ENCODE measurements at regions not wholly inside any gene's neighbourhood (a gene's known extent, or its start where the extent isn't known, plus 50 kb on each side); places are given as distances from the start of the nearest gene placed in this dataset.
"Not testable (repeated sequence)": the region's sequence is repeated elsewhere in the genome, so short reads cannot be mapped to it uniquely, and the experiment has no call there.

DNA sequence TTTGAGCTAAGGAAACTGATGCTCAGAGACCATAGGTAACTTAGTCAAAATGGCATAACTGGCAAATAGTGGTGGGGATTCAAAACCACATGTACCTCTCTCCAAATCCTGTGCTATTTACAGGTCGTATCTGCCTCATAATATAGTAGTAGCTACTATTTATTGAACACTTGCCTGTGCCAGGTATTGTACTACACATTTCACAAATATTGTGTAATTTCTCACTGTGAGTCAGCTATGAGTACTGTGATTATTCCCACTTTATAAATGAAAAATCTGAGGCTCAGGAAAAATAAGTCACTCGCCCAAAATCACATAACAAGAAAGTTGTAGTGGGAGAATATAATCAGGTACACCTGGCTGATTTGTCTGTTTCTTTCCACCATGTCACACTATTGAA lies 199.8 kb upstream of the FAT3 start:
- DNase-seq: no peak

DNA sequence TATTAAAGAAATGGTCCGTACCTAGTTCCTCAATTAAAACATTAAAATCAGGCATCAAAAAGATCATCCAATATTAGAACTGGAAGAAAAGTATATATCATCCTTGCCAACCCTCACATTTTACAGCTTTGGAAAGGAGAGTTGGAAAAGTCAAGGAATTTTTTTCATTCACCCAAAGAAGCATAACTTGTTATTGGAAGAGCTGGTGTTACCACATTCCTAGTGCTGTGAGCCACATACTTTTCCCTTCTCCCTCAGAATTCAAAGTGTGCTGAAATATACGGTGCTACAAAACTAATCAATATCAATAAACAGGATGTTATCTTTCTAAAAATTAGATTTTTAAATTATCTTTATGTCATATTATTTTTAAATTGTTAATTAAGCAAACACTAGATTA lies 202.1 kb upstream of the FAT3 start:
- no peak for DNase-seq

GRCh38 chr11:92018332-92018731 lies 206.3 kb upstream of the FAT3 start:
- DNase-seq: no peak

- no peak for DNase-seq
Observed at GRCh38 chr11:92008249-92008648, 216.4 kb upstream of the FAT3 start.

- DNase-seq: peak; percentile 81
Observed at GRCh38 chr11:92002568-92002967, 222.1 kb upstream of the FAT3 start.

DNA sequence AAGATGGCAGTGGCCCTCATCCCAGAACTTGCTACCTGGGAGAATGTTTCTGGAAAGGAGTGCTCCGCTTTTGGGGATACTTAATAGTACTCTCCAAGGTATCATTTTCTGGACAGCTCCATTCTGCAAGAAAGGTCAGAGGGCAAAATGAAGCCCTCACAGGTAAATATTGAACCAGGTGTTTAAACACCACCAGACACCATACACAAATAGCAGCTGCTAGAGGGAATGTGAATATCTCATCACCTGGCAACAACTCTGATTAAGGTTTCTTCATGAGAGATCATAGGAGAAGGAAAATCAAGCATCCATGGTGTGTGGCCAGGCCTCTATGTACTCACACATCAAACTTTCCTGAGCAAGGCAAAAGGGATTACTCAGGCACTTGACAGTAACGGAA lies 226.1 kb upstream of the FAT3 start:
- DNase-seq: no peak

DNA sequence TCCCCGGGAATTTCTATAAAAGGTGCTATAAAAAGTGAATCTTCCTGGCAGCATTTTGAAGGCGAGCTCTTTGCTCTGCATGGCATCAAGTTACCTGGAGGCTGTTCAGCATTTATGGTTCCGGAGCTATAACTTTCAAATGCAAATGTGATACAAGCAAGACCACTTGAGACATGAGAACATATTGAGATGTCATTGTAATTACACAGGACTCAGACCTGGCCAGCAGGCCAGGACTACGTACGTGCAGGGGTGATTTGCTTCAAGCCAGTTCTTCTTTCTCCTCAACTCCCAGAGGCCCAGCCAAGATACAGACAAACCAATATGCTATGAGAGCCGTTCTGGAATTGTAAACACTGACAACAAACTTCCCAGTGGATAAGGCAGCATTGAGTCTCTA lies 227.4 kb upstream of the FAT3 start:
- no peak for DNase-seq

- no peak for DNase-seq
Observed at GRCh38 chr11:91996526-91996925, 228.1 kb upstream of the FAT3 start.

DNA sequence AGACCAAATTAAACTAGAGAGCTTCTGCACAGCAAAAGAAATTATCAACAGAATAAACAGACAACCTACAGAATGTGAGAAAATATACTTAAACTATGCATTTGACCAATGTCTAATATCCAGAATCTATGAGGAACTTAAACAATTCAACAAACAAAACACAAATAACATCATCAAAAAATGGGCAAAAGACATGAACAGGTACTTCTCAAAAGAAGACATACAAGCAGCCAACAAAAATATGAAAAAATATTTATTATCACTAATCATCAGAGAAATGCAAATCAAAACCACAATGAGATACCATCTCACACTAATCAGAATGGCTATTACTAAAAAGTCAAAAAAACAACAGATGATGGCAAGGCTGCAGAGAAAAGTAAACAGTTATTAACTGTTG lies 236.2 kb upstream of the FAT3 start:
- DNase-seq: not testable (repeated sequence)

DNA sequence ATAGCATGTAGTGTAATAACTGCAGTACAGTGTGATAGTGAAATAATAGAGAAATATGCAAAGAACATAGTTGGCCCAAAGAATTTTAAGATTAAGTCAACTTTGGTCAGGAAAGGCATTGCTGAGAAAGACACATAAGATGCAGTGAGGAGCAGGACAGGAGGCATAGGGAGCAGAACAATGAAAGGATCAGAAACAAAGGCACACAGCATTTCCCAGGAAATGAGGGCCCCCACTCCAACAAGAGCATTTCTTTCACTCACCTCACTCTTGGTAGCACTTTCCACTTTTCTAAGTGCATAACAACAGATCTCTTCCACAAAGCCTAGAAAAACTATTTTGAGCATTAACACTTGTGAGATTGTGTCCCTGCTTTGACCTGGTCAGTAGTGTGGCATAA lies 238.4 kb upstream of the FAT3 start:
- no peak for DNase-seq

- DNase-seq: no peak
Observed at GRCh38 chr11:91984033-91984584, 240.5 kb upstream of the FAT3 start.

- no peak for DNase-seq
Observed at GRCh38 chr11:91981995-91982394, 242.6 kb upstream of the FAT3 start.

DNA sequence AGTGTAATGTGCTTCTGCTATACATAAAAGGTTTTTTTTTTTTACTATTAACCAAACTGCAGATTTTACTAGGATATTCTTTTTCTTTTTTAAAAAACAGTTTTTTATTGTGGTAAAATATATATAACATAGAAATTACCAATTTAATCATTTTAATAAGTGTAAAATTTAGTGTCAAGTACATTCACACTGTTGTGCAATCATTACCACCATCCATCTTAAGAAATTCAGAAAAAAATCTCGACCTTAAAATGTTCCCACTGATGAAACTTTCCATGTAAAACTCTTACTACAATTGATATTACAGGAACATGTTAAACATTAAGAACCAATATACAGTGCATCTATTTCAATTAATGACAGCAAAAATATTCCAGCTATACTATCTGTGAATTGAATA lies 244.8 kb upstream of the FAT3 start:
- DNase-seq: no peak

GRCh38 chr11:91978747-91979146 lies 245.9 kb upstream of the FAT3 start:
- no peak for DNase-seq

DNA sequence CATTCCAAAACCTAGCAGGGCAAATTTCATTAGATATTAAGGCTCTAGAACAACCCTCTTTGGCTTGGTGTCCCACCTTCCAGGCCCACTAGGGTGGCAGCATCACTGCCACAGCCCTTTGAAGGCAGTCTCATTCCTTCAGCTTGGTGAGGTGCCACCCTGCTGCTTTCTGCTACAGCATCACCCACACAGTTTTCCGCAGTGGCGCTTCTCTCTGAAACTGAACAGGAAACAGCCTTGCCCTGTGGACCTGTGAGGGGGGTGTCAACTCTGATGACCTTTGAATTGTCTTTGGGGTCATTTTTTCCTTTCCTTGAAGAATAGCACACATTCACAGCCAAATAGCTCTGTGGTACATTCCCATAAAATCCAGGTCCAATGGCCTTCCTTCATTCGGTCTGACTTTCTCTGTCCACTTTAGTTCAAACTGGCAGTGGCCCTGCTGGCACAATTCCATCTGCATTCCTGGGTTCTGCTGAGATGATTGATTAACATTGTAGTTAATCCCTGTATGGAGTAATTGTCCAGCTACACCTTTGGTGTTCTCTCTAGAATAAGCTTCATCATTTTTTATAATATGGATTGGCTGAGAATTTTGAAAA lies 251.9 kb upstream of the FAT3 start:
- DNase-seq: no peak

- DNase-seq: no peak
Observed at GRCh38 chr11:91970624-91971023, 254.0 kb upstream of the FAT3 start.

- no peak for DNase-seq
Observed at GRCh38 chr11:91969486-91969885, 255.1 kb upstream of the FAT3 start.

DNA sequence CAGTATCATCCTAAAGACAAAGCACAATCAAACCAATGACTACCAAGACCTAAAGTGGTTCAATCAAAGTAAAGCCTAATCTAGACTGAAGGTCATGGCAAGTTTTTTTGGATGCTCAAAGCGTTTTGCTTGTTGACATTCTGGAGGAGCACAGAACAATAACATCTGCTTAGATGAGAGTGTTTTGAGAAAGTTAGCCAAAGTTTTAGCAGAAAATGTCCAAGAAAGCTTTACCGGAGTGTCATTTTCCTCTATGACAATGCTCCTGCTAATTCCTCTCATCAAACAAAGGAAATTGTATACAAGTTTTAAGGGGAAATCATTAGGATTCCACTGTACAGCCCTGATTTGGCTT lies 256.9 kb upstream of the FAT3 start:
- no peak for DNase-seq

- no peak for DNase-seq
Observed at GRCh38 chr11:91967026-91967690, 257.5 kb upstream of the FAT3 start.

DNA sequence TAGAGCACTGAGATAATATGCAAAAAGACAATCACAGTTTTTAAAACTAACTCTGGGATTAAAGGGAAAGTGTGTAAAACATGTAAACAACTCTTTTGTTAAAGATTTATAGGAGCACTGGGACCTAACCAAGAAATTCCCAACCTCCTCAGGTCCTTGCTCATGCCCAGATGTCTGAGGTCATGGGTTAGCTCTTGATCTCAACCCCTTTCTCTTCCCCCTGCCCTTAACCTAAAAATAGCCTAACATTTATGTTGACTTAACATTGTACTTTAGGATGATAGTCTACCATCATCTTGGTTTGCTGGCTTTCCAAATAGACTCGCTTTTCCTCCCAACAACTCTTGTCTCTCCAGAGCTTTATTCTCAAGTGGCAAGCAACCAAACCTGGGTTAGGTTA lies 258.2 kb upstream of the FAT3 start:
- DNase-seq: no peak

- peak; percentile 10 for DNase-seq
Observed at GRCh38 chr11:91960770-91961169, 263.8 kb upstream of the FAT3 start.

- no peak for DNase-seq
Observed at GRCh38 chr11:91959411-91959810, 265.2 kb upstream of the FAT3 start.

DNA sequence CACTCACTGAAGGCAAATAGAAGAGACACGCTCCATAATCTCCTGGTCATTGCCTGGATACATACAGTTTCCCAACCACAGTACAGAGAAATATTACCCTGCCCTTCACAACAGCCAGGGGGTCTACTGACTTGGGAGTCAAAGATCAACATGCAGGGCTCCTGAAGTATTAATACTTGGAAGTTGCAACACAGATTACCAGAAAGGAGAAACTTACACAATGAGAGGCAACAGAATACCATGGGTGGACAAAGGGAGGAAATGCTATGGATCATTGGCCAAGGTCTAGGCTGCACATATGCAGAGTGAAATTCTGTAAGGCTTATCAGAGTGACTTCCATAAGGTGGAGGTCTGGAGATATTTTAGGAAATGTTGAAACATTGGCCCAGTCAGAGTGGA lies 267.9 kb upstream of the FAT3 start:
- DNase-seq: no peak

GRCh38 chr11:91955206-91955605 lies 269.4 kb upstream of the FAT3 start:
- no peak for DNase-seq

- DNase-seq: no peak
Observed at GRCh38 chr11:91952056-91952455, 272.6 kb upstream of the FAT3 start.

Measured in OCI-M1 (cell line).